KMS-11 (cell line): ENCODE measurements at regions not wholly inside any gene's neighbourhood (a gene's known extent, or its start where the extent isn't known, plus 50 kb on each side); places are given as distances from the start of the nearest gene placed in this dataset.

Experiments
- H2AFZ ChIP-seq: fragments of 200-600 bp; sonication (generic); 2 replicates; pipeline ENCODE4 v1.6.1; 2016; ENCODE audit warnings: antibody characterized with exemption, mixed run types, low read depth
- H3K27ac ChIP-seq: fragments of 200-600 bp; sonication (generic); 2 replicates; pipeline ENCODE4 v1.6.1; 2016; ENCODE audit warnings: mild to moderate bottlenecking, mixed run types
- H3K27me3 ChIP-seq: fragments of 200-600 bp; sonication (generic); 2 replicates; pipeline ENCODE4 v1.6.1; 2017; ENCODE audit warnings: mild to moderate bottlenecking, low read depth, mixed run types, moderate library complexity; ENCODE audit not compliant: insufficient read depth
- H3K36me3 ChIP-seq: fragments of 200-600 bp; sonication (generic); 2 replicates; pipeline ENCODE4 v1.6.1; 2017; ENCODE audit warnings: mild to moderate bottlenecking, mixed run types; ENCODE audit not compliant: insufficient read depth
- H3K4me1 ChIP-seq: fragments of 200-600 bp; sonication (generic); 2 replicates; pipeline ENCODE4 v1.6.1; 2016; ENCODE audit warnings: mild to moderate bottlenecking, low read depth, mixed run types; ENCODE audit not compliant: poor library complexity, severe bottlenecking
- H3K4me2 ChIP-seq: fragments of 200-600 bp; sonication (generic); 2 replicates; pipeline ENCODE4 v1.7.0; 2016; ENCODE audit warnings: mild to moderate bottlenecking, mixed run types
- H3K4me3 ChIP-seq: fragments of 200-600 bp; sonication (generic); IDR thresholded peaks from 2 replicates; pipeline ENCODE4 v1.6.1; 2017; ENCODE audit warnings: low read depth, low read length, mixed read lengths; ENCODE audit not compliant: insufficient read depth
- H3K79me2 ChIP-seq: fragments of 200-600 bp; sonication (generic); 2 replicates; pipeline ENCODE4 v1.6.1; 2016; ENCODE audit warnings: low read depth, mixed run types; ENCODE audit not compliant: insufficient read depth
- H3K9ac ChIP-seq: fragments of 200-600 bp; sonication (generic); 2 replicates; pipeline ENCODE4 v1.6.1; 2016; ENCODE audit warnings: mild to moderate bottlenecking, mixed run types
- H4K20me1 ChIP-seq: fragments of 200-600 bp; sonication (generic); 2 replicates; pipeline ENCODE4 v1.6.1; 2016; ENCODE audit warnings: mild to moderate bottlenecking, mixed run types; ENCODE audit not compliant: insufficient read depth
- CTCF ChIP-seq: fragments of 200-600 bp; sonication (generic); conservative IDR thresholded peaks from 2 replicates; pipeline ENCODE4 v1.6.1; 2017; ENCODE audit warnings: low read depth, mild to moderate bottlenecking, antibody characterized with exemption, low read length, moderate library complexity, mixed read lengths

GRCh38 chr2:199590321-199591203, 132.8 kb upstream of the SATB2 start:
- no peaks in the 10 kb centered on the region for H3K27me3 ChIP-seq
- no peak for TF ChIP-seq CTCF
- H2AFZ ChIP-seq, result no peak overlapping the region

GRCh38 chr2:199589306-199589705, 131.6 kb upstream of the SATB2 start:
- Histone ChIP-seq H3K79me2 (no peaks in the 10 kb centered on the region), H2AFZ (no peak overlapping the region), H4K20me1 (no peaks in the 10 kb centered on the region), H3K27ac (no peak overlapping the region), H3K4me1 (peaks cover 43% of the 10 kb centered on the region), H3K4me2 (no peak overlapping the region), H3K36me3 (no peaks in the 10 kb centered on the region), H3K27me3 (no peaks in the 10 kb centered on the region), H3K4me3 (no peak overlapping the region), H3K9ac (no peak overlapping the region)
- no peak for TF ChIP-seq CTCF

More at GRCh38 chr2:199590321-199591203, 132.8 kb upstream of the SATB2 start:
- peaks cover 42% of the 10 kb centered on the region for H3K4me1 ChIP-seq
- no peak overlapping the region for H3K4me2 ChIP-seq
- H3K27ac ChIP-seq, result no peak overlapping the region
- H3K79me2 ChIP-seq, result no peaks in the 10 kb centered on the region
- no peak overlapping the region for H3K9ac ChIP-seq
- no peaks in the 10 kb centered on the region for H4K20me1 ChIP-seq
- H3K4me3 ChIP-seq, result no peak overlapping the region
- H3K36me3 ChIP-seq, result no peaks in the 10 kb centered on the region

GRCh38 chr2:199588054-199588453, 130.3 kb upstream of the SATB2 start:
- H3K4me2 ChIP-seq, result peak overlapping the region; percentile 9; the same call in 1 of the 2 replicates
- H3K36me3 ChIP-seq, result no peaks in the 10 kb centered on the region
- H3K9ac ChIP-seq, result no peak overlapping the region
- H2AFZ ChIP-seq, result no peak overlapping the region
- H3K4me1 ChIP-seq, result peaks cover 56% of the 10 kb centered on the region
- H3K4me3 ChIP-seq, result no peak overlapping the region
- H3K27ac ChIP-seq, result no peak overlapping the region
- no peak for TF ChIP-seq CTCF
- H3K27me3 ChIP-seq, result no peaks in the 10 kb centered on the region
- no peaks in the 10 kb centered on the region for H3K79me2 ChIP-seq
- no peaks in the 10 kb centered on the region for H4K20me1 ChIP-seq

GRCh38 chr2:199586646-199587045, 128.9 kb upstream of the SATB2 start:
- Histone ChIP-seq H3K27ac (peak overlapping the region; percentile 88), H3K4me2 (peak overlapping the region; percentile 68)
- no peak for TF ChIP-seq CTCF

More at GRCh38 chr2:199586646-199587045, 128.9 kb upstream of the SATB2 start:
- H4K20me1 ChIP-seq, result no peaks in the 10 kb centered on the region
- H3K4me3 ChIP-seq, result no peak overlapping the region
- no peaks in the 10 kb centered on the region for H3K27me3 ChIP-seq
- H3K9ac ChIP-seq, result no peak overlapping the region
- no peaks in the 10 kb centered on the region for H3K36me3 ChIP-seq
- peaks cover 70% of the 10 kb centered on the region for H3K4me1 ChIP-seq
- H3K79me2 ChIP-seq, result no peaks in the 10 kb centered on the region
- peak overlapping the region; percentile 14; the same call in 1 of the 2 replicates for H2AFZ ChIP-seq
